A673 (cell line): ENCODE measurements at regions not wholly inside any gene's neighbourhood (a gene's known extent, or its start where the extent isn't known, plus 50 kb on each side); places are given as distances from the start of the nearest gene placed in this dataset.

ENCODE experiments used
- CTCF ChIP-seq: fragments of 300-800, 200-600 bp; sonication (generic); conservative IDR thresholded peaks from 2 replicates; pipeline ENCODE4 v1.5.1; 2017; ENCODE audit warnings: low read depth, mild to moderate bottlenecking, antibody characterized with exemption, low read length, moderate library complexity, mixed read lengths
- EZH2 ChIP-seq: fragments of 200-600 bp; sonication (generic); IDR thresholded peaks from 2 replicates; pipeline ENCODE4 v1.6.1; 2017; ENCODE audit warnings: borderline replicate concordance, low read depth, mild to moderate bottlenecking, mixed read lengths, antibody characterized with exemption, low read length; ENCODE audit not compliant: poor library complexity, severe bottlenecking

- no peak for TF ChIP-seq CTCF
- no peak for TF ChIP-seq EZH2
These were observed 134.2 kb upstream of the NEIL3 start for GRCh38 chr4:177175473-177175872.
